RWPE2 (cell line): ENCODE measurements at regions not wholly inside any gene's neighbourhood (a gene's known extent, or its start where the extent isn't known, plus 50 kb on each side); places are given as distances from the start of the nearest gene placed in this dataset.
A peak's percentile ranks its signal among the peaks of the same experiment; 100 is the strongest.

Source experiments
- ATAC-seq: fragments of 200-7000 bp; cut with Tn5 transposase; 3 replicates; pipeline ENCODE4 v1.9.1; 2021; ENCODE audit warnings: low read depth
- DNase-seq: peaks from one replicate; pipeline ENCODE4 v3.0.0-alpha.2; 2020; ENCODE audit warnings: low spot score
- H3K27ac ChIP-seq: fragments of 450-650 bp; 2 replicates; pipeline ENCODE4 v1.5.1; 2017; ENCODE audit warnings: mild to moderate bottlenecking; ENCODE audit not compliant: poor library complexity, severe bottlenecking
- H3K27me3 ChIP-seq: fragments of 250-450 bp; sonication (Bioruptor Pico); 2 replicates; pipeline ENCODE4 v1.5.1; 2021; ENCODE audit warnings: mild to moderate bottlenecking, moderate library complexity; ENCODE audit not compliant: insufficient read depth, poor library complexity, severe bottlenecking
- H3K36me3 ChIP-seq: fragments of 250-450 bp; sonication (Bioruptor Pico); 2 replicates; pipeline ENCODE4 v1.5.1; 2020; ENCODE audit warnings: low read depth, mild to moderate bottlenecking, moderate library complexity
- H3K4me1 ChIP-seq: fragments of 250-450 bp; sonication (Bioruptor Pico); 2 replicates; pipeline ENCODE4 v1.5.1; 2021; ENCODE audit warnings: mild to moderate bottlenecking, moderate library complexity; ENCODE audit not compliant: insufficient read depth, poor library complexity, severe bottlenecking
- H3K4me3 ChIP-seq: fragments of 250-450 bp; sonication (Bioruptor Pico); 2 replicates; pipeline ENCODE4 v1.5.1; 2021; ENCODE audit warnings: mild to moderate bottlenecking, moderate library complexity; ENCODE audit not compliant: severe bottlenecking
- H3K9me3 ChIP-seq: fragments of 250-450 bp; sonication (Bioruptor Pico); 2 replicates; pipeline ENCODE4 v1.5.1; 2021; ENCODE audit warnings: mild to moderate bottlenecking, moderate library complexity; ENCODE audit not compliant: severe bottlenecking
- TF ChIP-seq, protein P1 (sequence below): fragments of 450-650 bp; IDR thresholded peaks from one replicate; pipeline ENCODE4 v1.5.1; 2017; ENCODE audit warnings: mild to moderate bottlenecking, moderate library complexity; ENCODE audit not compliant: poor library complexity, severe bottlenecking

DNA sequence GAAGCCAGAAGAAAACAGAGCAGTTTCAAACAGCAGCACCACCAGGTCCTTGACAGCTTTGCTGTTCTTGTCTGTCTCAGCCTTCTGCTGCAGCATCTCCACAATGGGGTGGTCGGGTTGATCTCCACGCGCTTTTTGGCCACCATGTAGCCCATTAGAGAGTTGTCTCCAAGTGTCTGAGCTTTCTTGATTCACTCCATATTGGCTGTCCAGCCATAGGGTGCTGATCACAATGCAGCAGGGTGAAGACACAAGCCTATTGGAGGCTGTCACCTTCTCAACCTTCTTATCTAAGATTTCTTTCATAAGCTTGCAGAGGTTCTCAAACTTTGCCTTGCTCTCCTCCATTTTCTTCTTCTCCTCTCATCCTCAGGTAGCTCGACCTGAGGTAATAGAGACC, 175.4 kb upstream of the S100G start:
- no peaks in the 10 kb centered on the region for H3K27me3 ChIP-seq
- TF ChIP-seq, protein P1, sequence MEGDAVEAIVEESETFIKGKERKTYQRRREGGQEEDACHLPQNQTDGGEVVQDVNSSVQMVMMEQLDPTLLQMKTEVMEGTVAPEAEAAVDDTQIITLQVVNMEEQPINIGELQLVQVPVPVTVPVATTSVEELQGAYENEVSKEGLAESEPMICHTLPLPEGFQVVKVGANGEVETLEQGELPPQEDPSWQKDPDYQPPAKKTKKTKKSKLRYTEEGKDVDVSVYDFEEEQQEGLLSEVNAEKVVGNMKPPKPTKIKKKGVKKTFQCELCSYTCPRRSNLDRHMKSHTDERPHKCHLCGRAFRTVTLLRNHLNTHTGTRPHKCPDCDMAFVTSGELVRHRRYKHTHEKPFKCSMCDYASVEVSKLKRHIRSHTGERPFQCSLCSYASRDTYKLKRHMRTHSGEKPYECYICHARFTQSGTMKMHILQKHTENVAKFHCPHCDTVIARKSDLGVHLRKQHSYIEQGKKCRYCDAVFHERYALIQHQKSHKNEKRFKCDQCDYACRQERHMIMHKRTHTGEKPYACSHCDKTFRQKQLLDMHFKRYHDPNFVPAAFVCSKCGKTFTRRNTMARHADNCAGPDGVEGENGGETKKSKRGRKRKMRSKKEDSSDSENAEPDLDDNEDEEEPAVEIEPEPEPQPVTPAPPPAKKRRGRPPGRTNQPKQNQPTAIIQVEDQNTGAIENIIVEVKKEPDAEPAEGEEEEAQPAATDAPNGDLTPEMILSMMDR, result no peak

DNA sequence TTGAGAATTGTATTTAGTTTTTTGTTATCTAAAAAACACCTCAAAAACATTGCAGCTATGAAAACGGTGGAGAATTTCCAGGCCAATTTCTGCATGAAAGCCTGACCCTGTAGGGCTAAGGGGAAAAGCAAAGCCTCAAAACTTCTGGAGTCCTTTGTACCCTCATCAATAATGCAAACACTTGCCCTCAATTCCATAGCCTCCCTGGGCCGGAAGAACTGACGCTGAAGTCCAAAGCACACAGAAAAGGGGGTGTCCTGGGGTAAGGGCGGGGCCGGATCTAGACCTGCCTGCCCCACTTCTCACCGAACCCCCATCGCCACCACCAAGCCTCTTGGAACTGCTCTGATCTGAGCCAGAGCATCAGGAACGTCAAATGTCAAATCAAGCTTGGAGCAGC, 173.9 kb upstream of the S100G start:
- Histone ChIP-seq H3K36me3 (no peaks in the 10 kb centered on the region), H3K27me3 (no peaks in the 10 kb centered on the region), H3K4me1 (peaks cover 16% of the 10 kb centered on the region), H3K9me3 (no peaks in the 10 kb centered on the region), H3K27ac (no peak overlapping the region), H3K4me3 (no peak overlapping the region)
- DNase-seq (no peak), ATAC-seq (no peak)
- TF ChIP-seq, protein P1, result no peak

More for the DNA sequence above, 175.4 kb upstream of the S100G start:
- Histone ChIP-seq H3K36me3 (no peaks in the 10 kb centered on the region), H3K27ac (no peak overlapping the region), H3K9me3 (no peaks in the 10 kb centered on the region), H3K4me3 (no peak overlapping the region), H3K4me1 (peaks cover 9% of the 10 kb centered on the region)
- DNase-seq (no peak), ATAC-seq (no peak)

DNA sequence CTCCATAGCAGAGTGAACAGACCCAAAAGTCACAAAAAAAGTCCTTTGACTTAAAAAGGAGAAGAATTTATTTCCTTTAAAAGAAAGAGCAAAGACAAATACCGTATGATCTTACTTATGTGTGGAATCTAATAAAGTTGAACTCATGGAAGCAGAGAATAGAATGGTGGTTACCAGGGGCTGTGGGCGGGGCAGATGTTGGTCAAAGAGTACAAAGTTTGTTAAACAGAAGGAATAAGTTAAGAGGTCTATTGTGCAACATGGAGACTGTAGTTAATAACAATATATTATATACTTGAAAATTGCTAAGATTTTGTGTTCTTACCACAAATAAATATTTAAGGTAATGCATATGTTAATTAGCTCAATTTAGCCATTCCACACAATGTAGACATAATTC, 173.3 kb upstream of the S100G start:
- DNase-seq, result no peak
- ATAC-seq, result no peak
- TF ChIP-seq, protein P1, result no peak
- no peak overlapping the region for H3K27ac ChIP-seq
- peaks cover 16% of the 10 kb centered on the region for H3K4me1 ChIP-seq
- H3K27me3 ChIP-seq, result no peaks in the 10 kb centered on the region
- no peak overlapping the region for H3K4me3 ChIP-seq
- no peaks in the 10 kb centered on the region for H3K9me3 ChIP-seq
- H3K36me3 ChIP-seq, result no peaks in the 10 kb centered on the region

DNA sequence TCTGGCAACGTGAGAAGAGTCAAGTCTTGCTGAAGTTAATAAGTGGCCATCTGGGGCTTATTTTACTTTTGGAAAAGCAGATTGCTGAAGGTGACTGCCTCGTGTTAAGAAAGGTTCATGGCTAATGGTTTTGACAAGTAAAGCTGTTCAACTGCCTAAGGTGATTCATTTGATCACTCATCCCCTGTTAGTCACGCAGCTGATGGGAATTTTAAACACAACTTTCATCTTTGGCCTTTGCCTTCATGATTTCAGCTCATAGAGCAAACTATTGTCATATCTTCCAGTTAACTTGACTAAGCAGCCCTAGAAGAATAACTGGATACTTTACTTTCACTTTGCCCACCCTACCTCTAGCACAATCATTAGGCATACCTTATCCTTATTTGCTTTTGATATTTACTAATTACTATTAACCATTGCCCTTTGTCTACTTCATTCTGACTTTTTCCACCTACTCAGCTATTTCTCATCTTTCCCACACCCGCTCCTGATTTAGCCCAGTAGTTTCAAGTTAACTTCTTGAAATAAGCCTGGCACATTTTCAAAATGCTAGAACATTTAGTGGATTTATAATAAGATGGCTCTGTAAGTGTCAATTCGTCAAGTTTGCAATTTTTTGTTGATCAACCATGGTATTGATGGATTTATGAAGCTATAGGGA, 170.6 kb upstream of the S100G start:
- H3K27me3 ChIP-seq, result no peaks in the 10 kb centered on the region
- no peak for DNase-seq
- H3K4me1 ChIP-seq, result peaks cover 21% of the 10 kb centered on the region
- TF ChIP-seq, protein P1, result no peak
- H3K9me3 ChIP-seq, result no peaks in the 10 kb centered on the region
- no peaks in the 10 kb centered on the region for H3K36me3 ChIP-seq
- ATAC-seq, result peak; percentile 83
- no peak overlapping the region for H3K4me3 ChIP-seq
- peak overlapping the region; percentile 61 for H3K27ac ChIP-seq

DNA sequence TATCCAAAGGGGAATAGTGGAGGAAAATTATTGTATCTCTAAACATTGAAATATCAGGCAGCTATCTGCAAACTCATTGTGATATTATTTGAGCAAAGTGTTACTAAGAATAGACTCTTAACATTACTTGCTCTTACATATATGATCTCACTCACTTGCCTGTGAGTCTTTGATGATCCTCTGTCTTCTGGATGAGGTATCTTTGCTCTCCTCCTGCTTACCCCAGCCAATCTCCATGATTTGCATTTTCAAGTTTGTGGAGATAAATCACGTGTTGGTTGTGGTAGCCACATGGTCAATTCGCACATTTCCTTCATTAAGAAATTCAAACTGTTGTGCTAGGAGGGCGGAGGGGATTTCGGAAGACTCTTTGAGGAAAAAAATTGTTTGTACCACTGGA, 169.9 kb upstream of the S100G start:
- Histone ChIP-seq H3K36me3 (no peaks in the 10 kb centered on the region), H3K4me1 (peaks cover 27% of the 10 kb centered on the region), H3K27ac (peak overlapping the region; percentile 61), H3K9me3 (no peaks in the 10 kb centered on the region), H3K4me3 (no peak overlapping the region), H3K27me3 (no peaks in the 10 kb centered on the region)
- no peak for ATAC-seq
- no peak for DNase-seq
- TF ChIP-seq, protein P1, result no peak
